Panc1 (cell line): ENCODE measurements at regions not wholly inside any gene's neighbourhood (a gene's known extent, or its start where the extent isn't known, plus 50 kb on each side); places are given as distances from the start of the nearest gene placed in this dataset.

Experiments used
- ATAC-seq: fragments of 200-7000 bp; cut with Tn5 transposase; 2 replicates; pipeline ENCODE4 v1.9.1; 2020; ENCODE audit warnings: mild to moderate bottlenecking, moderate library complexity
- BruUV-seq: library from RNA; stranded (reverse); fragments of 400-500 nt; replicated peaks from 2 replicates; lab custom pipeline; 2021; lab: Mats Ljungman, UMichigan
- CTCF ChIA-PET: fragments of 300-600 bp; sonication (Branson Sonifier 250); formaldehyde crosslinking; loops from one replicate; lab custom pipeline; 2022; ENCODE audit warnings: antibody characterized with exemption; lab: Charles Lee
- POLR2A ChIA-PET: fragments of 300-600 bp; sonication (Branson Sonifier 250); formaldehyde crosslinking; loops from one replicate; lab custom pipeline; 2022; ENCODE audit warnings: antibody characterized with exemption; lab: Charles Lee
- DNase-seq: peaks from one replicate; pipeline ENCODE4 v3.0.0-alpha.2; 2010; ENCODE audit warnings: low read depth, low spot score
- H3K27ac ChIP-seq: 2 replicates; pipeline ENCODE4 v1.5.1; 2011; ENCODE audit warnings: mild to moderate bottlenecking, low read length, inconsistent platforms
- H3K27me3 ChIP-seq: fragments of 200-500 bp; sonication (Bioruptor generic); 2 replicates; pipeline ENCODE4 v1.6.0; 2014; ENCODE audit warnings: low read length, inconsistent platforms; ENCODE audit not compliant: control insufficient read depth, insufficient read depth
- H3K36me3 ChIP-seq: fragments of 200-500 bp; sonication (Bioruptor generic); 2 replicates; pipeline ENCODE4 v1.5.1; 2014; ENCODE audit warnings: inconsistent platforms, mild to moderate bottlenecking, low read length, moderate library complexity; ENCODE audit not compliant: control insufficient read depth, insufficient read depth
- H3K4me1 ChIP-seq: 2 replicates; pipeline ENCODE4 v1.5.1; 2011; ENCODE audit warnings: inconsistent platforms, mild to moderate bottlenecking, low read length, moderate library complexity; ENCODE audit not compliant: control insufficient read depth, insufficient read depth
- H3K4me3 ChIP-seq, 2 experiments: 2 replicates each; pipeline ENCODE4 v1.5.1; 2011 to 2012; ENCODE audit warnings: low read depth in 2 of 2, low read length in 2 of 2, mild to moderate bottlenecking in 2 of 2, inconsistent platforms in 1 of 2, moderate library complexity in 1 of 2
- H3K9me3 ChIP-seq: fragments of 200-500 bp; sonication (Bioruptor generic); 2 replicates; pipeline ENCODE4 v1.5.1; 2014; ENCODE audit warnings: low read depth, mild to moderate bottlenecking, inconsistent platforms, low read length, moderate library complexity; ENCODE audit not compliant: control insufficient read depth, insufficient read depth
- CTCF ChIP-seq: fragments of 450-650 bp; IDR thresholded peaks from 2 replicates; pipeline ENCODE4 v1.5.1; 2017; ENCODE audit warnings: mild to moderate bottlenecking
- POLR2AphosphoS5 ChIP-seq: IDR thresholded peaks from 2 replicates; pipeline ENCODE4 v1.6.1; 2012; ENCODE audit warnings: mild to moderate bottlenecking, low read depth, low read length, moderate library complexity
- REST ChIP-seq, 2 experiments: IDR thresholded peaks; 2 replicates each; pipeline ENCODE4 v1.6.1; 2011 to 2012; ENCODE audit warnings: low read depth in 2 of 2, control low read depth in 1 of 2, low read length in 1 of 2, mild to moderate bottlenecking in 1 of 2, moderate library complexity in 1 of 2; ENCODE audit not compliant: insufficient read depth in 1 of 2
- SIN3A ChIP-seq: IDR thresholded peaks from 2 replicates; pipeline ENCODE4 v1.6.1; 2012; ENCODE audit warnings: low read depth, mild to moderate bottlenecking, low read length, moderate library complexity, borderline replicate concordance; ENCODE audit not compliant: insufficient read depth
- TCF7L2 ChIP-seq: IDR thresholded peaks from 2 replicates; pipeline ENCODE4 v1.6.1; 2011; ENCODE audit warnings: mild to moderate bottlenecking, low read depth, low read length, inconsistent platforms
- in situ Hi-C: cut with HindIII; loops from 2 replicates; pipeline ENCODE4 v1.10.0; 2016; ENCODE audit warnings: low sequenced_read_pairs, low pct_unique_long_range_greater_than_20kb
- intact Hi-C: fragments of 100-400 bp; cut with micrococcal nuclease; formaldehyde crosslinking; loops from one replicate; pipeline ENCODE4 v1.10.0; 2022; ENCODE audit not compliant: unreplicated experiment

GRCh38 chr5:30106596-30106995 lies 1086.9 kb upstream of the CDH6 start:
- Histone ChIP-seq H3K4me1 (no peaks in the 10 kb centered on the region), H3K27ac (no peak overlapping the region), H3K27me3 (no peaks in the 10 kb centered on the region), H3K4me3 (no peak overlapping the region), H3K36me3 (no peaks in the 10 kb centered on the region), H3K9me3 (peaks cover 5% of the 10 kb centered on the region; the same call in 1 of the 2 replicates)
- DNase-seq, result no peak
- in situ Hi-C loops (no loop called here), intact Hi-C loops (no loop called here)
- no peak for TF ChIP-seq TCF7L2
- no TSS peak for BruUV-seq
- ChIA-PET POLR2A (no interaction called here), CTCF (no interaction called here)
- no peak for ATAC-seq

- H3K4me3 ChIP-seq, result no peak overlapping the region
- in situ Hi-C loops, result no loop called here
- no peaks in the 10 kb centered on the region for H3K27me3 ChIP-seq
- BruUV-seq, result no TSS peak
- H3K36me3 ChIP-seq, result no peaks in the 10 kb centered on the region
- H3K4me1 ChIP-seq, result 0 out of 2 replicates have a peak, but pooled peaks cover 2% of the 10 kb centered on the region
- DNase-seq, result no peak
- no peak for TF ChIP-seq CTCF
- TF ChIP-seq TCF7L2, result no peak
- TF ChIP-seq POLR2AphosphoS5, result no peak
- no peak for TF ChIP-seq SIN3A
- no peak for TF ChIP-seq REST (IDR thresholded peaks at IDR 0.05; ENCODE audit: insufficient read depth in 1 of 2, low read depth in 2 of 2, low read length in 1 of 2)
- ATAC-seq, result no peak
- H3K27ac ChIP-seq, result no peak overlapping the region; the same call in 1 of the 2 replicates
- ChIA-PET POLR2A (interaction anchor here (0.6 kb wide), 1 partner anchor 582 kb away, joined by 3 read pairs; no protein-coding TSS in a partner anchor), CTCF (no interaction called here)
- intact Hi-C loops, result no loop called here
- H3K9me3 ChIP-seq, result no peaks in the 10 kb centered on the region
These were observed 1088.5 kb upstream of the CDH6 start for GRCh38 chr5:30104872-30105596.
